ENCODE measurements at regions not wholly inside any gene's neighbourhood (a gene's known extent, or its start where the extent isn't known, plus 50 kb on each side); places are given as distances from the start of the nearest gene placed in this dataset.

GRCh38 chr10:107771066-107771465, 606.6 kb upstream of the SORCS1 start (continued):
- TF ChIP-seq REST (IDR thresholded peaks at IDR 0.05; ENCODE audit: unreplicated experiment), result no peak

GRCh38 chr10:107767185-107767584, 602.7 kb upstream of the SORCS1 start:
- Histone ChIP-seq H3K9me2 (ENCODE audit: insufficient read depth) (peaks cover 7% of the 10 kb centered on the region; the same call in 1 of the 2 replicates), H3K4me1 (ENCODE audit: insufficient read depth) (0 out of 2 replicates have a peak, but pooled peaks cover 4% of the 10 kb centered on the region), H3F3A (replicated peaks; ENCODE audit: low read depth) (no peaks in the 10 kb centered on the region), H3K4me2 (no peak overlapping the region), H3K79me2 (replicated peaks; ENCODE audit: insufficient read depth) (no peaks in the 10 kb centered on the region), H3K27ac (ENCODE audit: low read depth) (no peak overlapping the region), H3K27me3 (ENCODE audit: insufficient read depth) (no peaks in the 10 kb centered on the region), H3K4me3 (no peak overlapping the region), H3K36me3 (ENCODE audit: insufficient read depth) (no peaks in the 10 kb centered on the region), H2AFZ (no peak overlapping the region), H4K20me1 (replicated peaks; ENCODE audit: insufficient read depth) (no peaks in the 10 kb centered on the region)
- H3K36me3 Mint-ChIP-seq (ENCODE audit: low read depth), result no peaks in the 10 kb centered on the region
- no peaks in the 10 kb centered on the region for H3K9me3 Mint-ChIP-seq
- no peak for DNase-seq (ENCODE audit: low spot score)
- no peak overlapping the region for H3K4me3 Mint-ChIP-seq
- peaks cover 12% of the 10 kb centered on the region; the same call in 2 of the 3 replicates for H3K4me1 Mint-ChIP-seq
- H3K27me3 Mint-ChIP-seq (ENCODE audit: insufficient read depth, low read depth, poor library complexity), result peaks cover 6% of the 10 kb centered on the region
- no peak for ATAC-seq
- H3K27ac Mint-ChIP-seq, result peak overlapping the region; percentile 88; the same call in 1 of the 2 replicates
- no peak for TF ChIP-seq JUNB (IDR thresholded peaks at IDR 0.05; ENCODE audit: unreplicated experiment)
- no peak for TF ChIP-seq EZH2phosphoT487 (IDR thresholded peaks at IDR 0.05; ENCODE audit: unreplicated experiment)
- TF ChIP-seq NANOG (IDR thresholded peaks at IDR 0.05; ENCODE audit: borderline replicate concordance), result no peak
- no peak for TF ChIP-seq ZNF331 (CRISPR knock-in tag; IDR thresholded peaks at IDR 0.05; ENCODE audit: low read depth)
- no peak for TF ChIP-seq ZNF114 (CRISPR knock-in tag; IDR thresholded peaks at IDR 0.05)
- no peak for TF ChIP-seq CREB1 (CRISPR knock-in tag; IDR thresholded peaks at IDR 0.05; ENCODE audit: low read depth)
- no peak for TF ChIP-seq ETS1 (IDR thresholded peaks at IDR 0.05)
- TF ChIP-seq STAT1 (IDR thresholded peaks at IDR 0.05; ENCODE audit: unreplicated experiment), result no peak
- no peak for TF ChIP-seq POLR2AphosphoS5 (IDR thresholded peaks at IDR 0.05; ENCODE audit: low read depth)
- no peak for TF ChIP-seq ZNF462 (CRISPR knock-in tag; IDR thresholded peaks at IDR 0.05)
- TF ChIP-seq CTCF (conservative IDR thresholded peaks at IDR 0.05; ENCODE audit: low read depth in 2 of 2), result no peak
- no peak for TF ChIP-seq EZH2 (IDR thresholded peaks at IDR 0.05; ENCODE audit: low read depth, unreplicated experiment)

All from GM23338 (cell line).